ENCODE measurements at regions not wholly inside any gene's neighbourhood (a gene's known extent, or its start where the extent isn't known, plus 50 kb on each side); places are given as distances from the start of the nearest gene placed in this dataset.

GRCh38 chr4:18942874-18943273, 921.3 kb upstream of the LCORL start:
- DNase-seq (ENCODE audit: low spot score) = no peak

GRCh38 chr4:18938343-18939099, 917.0 kb upstream of the LCORL start:
- no peak for DNase-seq (ENCODE audit: low spot score)

- DNase-seq (ENCODE audit: low spot score) = no peak
Measured at GRCh38 chr4:18937746-18938145, 916.2 kb upstream of the LCORL start.

GRCh38 chr4:18937080-18937479, 915.5 kb upstream of the LCORL start:
- no peak for DNase-seq (ENCODE audit: low spot score)

GRCh38 chr4:18935659-18936345, 914.2 kb upstream of the LCORL start:
- DNase-seq (ENCODE audit: low spot score) = no peak

GRCh38 chr4:18934197-18934596, 912.6 kb upstream of the LCORL start:
- peak; percentile 13 for DNase-seq (ENCODE audit: low spot score)

- DNase-seq (ENCODE audit: low spot score) = no peak
Measured at GRCh38 chr4:18932730-18933339, 911.3 kb upstream of the LCORL start.

GRCh38 chr4:18931643-18932377, 910.3 kb upstream of the LCORL start:
- no peak for DNase-seq (ENCODE audit: low spot score)

GRCh38 chr4:18930487-18930886, 908.9 kb upstream of the LCORL start:
- no peak for DNase-seq (ENCODE audit: low spot score)

GRCh38 chr4:18923496-18924161, 902.1 kb upstream of the LCORL start:
- no peak for DNase-seq (ENCODE audit: low spot score)

- DNase-seq (ENCODE audit: low spot score) = no peak
Measured at GRCh38 chr4:18917689-18918088, 896.1 kb upstream of the LCORL start.

- DNase-seq (ENCODE audit: low spot score) = no peak
Measured at GRCh38 chr4:18914182-18914581, 892.6 kb upstream of the LCORL start.

- no peak for DNase-seq (ENCODE audit: low spot score)
Measured at GRCh38 chr4:18894928-18895327, 873.4 kb upstream of the LCORL start.

GRCh38 chr4:18882468-18882867, 860.9 kb upstream of the LCORL start:
- DNase-seq (ENCODE audit: low spot score) = peak; percentile 9

- DNase-seq (ENCODE audit: low spot score) = no peak
Measured at GRCh38 chr4:18881556-18881955, 860.0 kb upstream of the LCORL start.

- DNase-seq (ENCODE audit: low spot score) = no peak
Measured at GRCh38 chr4:18880871-18881270, 859.3 kb upstream of the LCORL start.

GRCh38 chr4:18878561-18878960, 857.0 kb upstream of the LCORL start:
- no peak for DNase-seq (ENCODE audit: low spot score)

- no peak for DNase-seq (ENCODE audit: low spot score)
Measured at GRCh38 chr4:18869166-18869565, 847.6 kb upstream of the LCORL start.

- no peak for DNase-seq (ENCODE audit: low spot score)
Measured at GRCh38 chr4:18860836-18861530, 839.4 kb upstream of the LCORL start.

GRCh38 chr4:18859468-18859867, 837.9 kb upstream of the LCORL start:
- DNase-seq (ENCODE audit: low spot score) = no peak

GRCh38 chr4:18858229-18858922, 836.8 kb upstream of the LCORL start:
- DNase-seq (ENCODE audit: low spot score) = no peak

Measured in COLO829 (cell line).